ENCODE measurements at regions not wholly inside any gene's neighbourhood (a gene's known extent, or its start where the extent isn't known, plus 50 kb on each side); places are given as distances from the start of the nearest gene placed in this dataset.

DNA sequence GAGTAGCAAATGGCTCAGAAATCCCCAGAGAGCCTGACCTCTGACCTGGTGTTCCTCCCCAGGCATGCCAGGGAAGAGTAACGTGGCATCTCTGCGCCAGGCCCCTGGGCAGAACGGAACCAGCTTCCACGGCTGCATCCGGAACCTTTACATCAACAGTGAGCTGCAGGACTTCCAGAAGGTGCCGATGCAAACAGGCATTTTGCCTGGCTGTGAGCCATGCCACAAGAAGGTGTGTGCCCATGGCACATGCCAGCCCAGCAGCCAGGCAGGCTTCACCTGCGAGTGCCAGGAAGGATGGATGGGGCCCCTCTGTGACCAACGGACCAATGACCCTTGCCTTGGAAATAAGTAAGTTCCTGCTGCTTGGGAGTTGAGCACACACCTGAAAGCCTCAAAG lies 83.4 kb upstream of the PACRGL start:
- Histone ChIP-seq H3K9ac (ENCODE audit: low read length) (no peak overlapping the region), H3K9me3 (ENCODE audit: control insufficient read depth, low read depth, low read length) (no peaks in the 10 kb centered on the region), H3K27me3 (ENCODE audit: control insufficient read depth, insufficient read depth, low read length) (no peaks in the 10 kb centered on the region), H3K4me3 (ENCODE audit: low read length) (no peak overlapping the region), H3K36me3 (ENCODE audit: control insufficient read depth, low read depth, low read length) (no peaks in the 10 kb centered on the region), H3K27ac (ENCODE audit: low read length) (no peak overlapping the region), H3K4me1 (ENCODE audit: control insufficient read depth, low read depth, low read length) (peaks cover 16% of the 10 kb centered on the region)

DNA sequence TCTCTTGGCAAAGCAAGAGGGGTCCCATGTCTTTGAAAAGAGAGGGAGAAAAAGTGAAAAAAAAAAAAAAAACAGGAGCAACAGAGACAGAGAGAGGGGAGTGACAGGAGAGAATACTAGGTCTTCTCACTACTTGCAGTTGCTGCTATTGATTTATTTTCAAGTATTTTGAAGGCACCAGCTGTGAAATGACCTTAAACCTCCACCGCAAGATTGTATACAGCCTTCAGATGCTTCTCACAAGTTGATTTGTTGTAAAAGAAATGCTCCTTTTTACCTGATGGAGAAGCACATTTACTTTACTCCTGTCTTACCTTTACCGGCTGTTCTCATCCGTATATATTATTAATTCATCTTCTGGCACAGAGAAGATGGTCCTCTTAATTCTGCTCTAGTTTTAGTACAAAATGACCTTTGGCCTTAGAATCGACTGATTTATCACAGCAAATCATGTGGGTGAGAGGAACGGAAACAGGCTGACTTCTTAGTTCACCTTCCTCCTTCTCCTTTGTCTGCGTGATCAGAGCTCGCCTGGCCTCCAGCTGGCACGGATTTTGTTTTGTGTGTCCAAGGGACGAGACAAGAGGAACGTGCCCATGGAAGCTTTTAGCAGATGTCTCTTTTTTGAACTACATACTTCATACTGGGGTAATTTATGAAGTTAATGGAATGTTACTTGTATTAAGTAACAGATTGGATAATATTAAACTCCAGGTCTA lies 82.4 kb upstream of the PACRGL start:
- peaks cover 16% of the 10 kb centered on the region for H3K4me1 ChIP-seq (ENCODE audit: control insufficient read depth, low read depth, low read length)
- H3K9ac ChIP-seq (ENCODE audit: low read length) = no peak overlapping the region
- H3K36me3 ChIP-seq (ENCODE audit: control insufficient read depth, low read depth, low read length) = no peaks in the 10 kb centered on the region
- no peak overlapping the region for H3K4me3 ChIP-seq (ENCODE audit: low read length)
- H3K27ac ChIP-seq (ENCODE audit: low read length) = no peak overlapping the region
- no peaks in the 10 kb centered on the region for H3K9me3 ChIP-seq (ENCODE audit: control insufficient read depth, low read depth, low read length)
- H3K27me3 ChIP-seq (ENCODE audit: control insufficient read depth, insufficient read depth, low read length) = no peaks in the 10 kb centered on the region

DNA sequence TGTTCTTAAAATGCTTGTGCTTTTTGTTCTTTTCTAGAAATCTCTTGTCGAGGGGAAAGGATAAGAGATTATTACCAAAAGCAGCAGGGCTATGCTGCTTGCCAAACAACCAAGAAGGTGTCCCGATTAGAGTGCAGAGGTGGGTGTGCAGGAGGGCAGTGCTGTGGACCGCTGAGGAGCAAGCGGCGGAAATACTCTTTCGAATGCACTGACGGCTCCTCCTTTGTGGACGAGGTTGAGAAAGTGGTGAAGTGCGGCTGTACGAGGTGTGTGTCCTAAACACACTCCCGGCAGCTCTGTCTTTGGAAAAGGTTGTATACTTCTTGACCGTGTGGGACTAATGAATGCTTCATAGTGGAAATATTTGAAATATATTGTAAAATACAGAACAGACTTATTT lies 81.5 kb upstream of the PACRGL start:
- Histone ChIP-seq H3K27ac (ENCODE audit: low read length) (no peak overlapping the region), H3K4me3 (ENCODE audit: low read length) (no peak overlapping the region), H3K4me1 (ENCODE audit: control insufficient read depth, low read depth, low read length) (peaks cover 16% of the 10 kb centered on the region), H3K9ac (ENCODE audit: low read length) (no peak overlapping the region), H3K36me3 (ENCODE audit: control insufficient read depth, low read depth, low read length) (no peaks in the 10 kb centered on the region), H3K9me3 (ENCODE audit: control insufficient read depth, low read depth, low read length) (no peaks in the 10 kb centered on the region), H3K27me3 (ENCODE audit: control insufficient read depth, insufficient read depth, low read length) (no peaks in the 10 kb centered on the region)

DNA sequence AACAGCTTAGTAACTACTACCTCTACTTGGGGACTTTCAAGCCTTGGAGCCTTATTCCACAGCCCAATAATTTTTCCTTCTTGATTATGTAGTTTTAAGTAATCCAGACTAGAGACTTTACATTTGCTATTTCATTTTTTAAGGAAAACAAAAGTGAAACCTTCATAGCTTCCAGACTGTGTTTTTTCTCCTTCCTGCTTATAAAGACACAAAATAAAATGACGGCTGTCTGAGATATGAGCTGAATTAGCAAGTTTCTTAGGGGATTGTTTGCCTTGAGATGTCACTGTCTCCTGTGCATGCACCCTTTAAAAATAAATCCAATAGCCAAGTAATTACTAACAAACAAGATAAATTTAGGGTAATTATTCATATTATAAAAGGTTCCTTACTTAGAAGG lies 78.8 kb upstream of the PACRGL start:
- no peaks in the 10 kb centered on the region for H3K36me3 ChIP-seq (ENCODE audit: control insufficient read depth, low read depth, low read length)
- H3K4me3 ChIP-seq (ENCODE audit: low read length) = no peak overlapping the region
- peaks cover 16% of the 10 kb centered on the region for H3K4me1 ChIP-seq (ENCODE audit: control insufficient read depth, low read depth, low read length)
- no peak overlapping the region for H3K27ac ChIP-seq (ENCODE audit: low read length)
- H3K9ac ChIP-seq (ENCODE audit: low read length) = no peak overlapping the region
- H3K9me3 ChIP-seq (ENCODE audit: control insufficient read depth, low read depth, low read length) = no peaks in the 10 kb centered on the region
- H3K27me3 ChIP-seq (ENCODE audit: control insufficient read depth, insufficient read depth, low read length) = no peaks in the 10 kb centered on the region

DNA sequence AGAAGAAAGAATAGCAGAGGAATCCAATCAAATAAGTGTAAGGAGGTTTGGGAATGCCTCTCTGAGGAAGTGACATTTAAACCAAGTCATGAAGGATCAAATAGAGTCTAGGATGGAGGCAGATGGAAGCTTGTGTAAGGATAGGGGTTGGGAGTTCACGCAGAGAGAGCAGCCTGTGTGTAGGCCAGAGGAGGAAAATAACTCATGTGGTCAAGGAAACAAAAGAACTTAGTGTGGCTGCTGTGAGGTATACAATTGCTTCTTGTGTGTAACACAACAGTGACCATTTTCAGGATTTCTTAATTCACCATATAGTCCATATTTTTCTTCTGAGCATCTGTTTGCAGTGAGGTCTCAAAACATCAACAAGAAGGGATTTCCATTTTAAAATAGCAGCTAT lies 77.6 kb upstream of the PACRGL start:
- peaks cover 16% of the 10 kb centered on the region for H3K4me1 ChIP-seq (ENCODE audit: control insufficient read depth, low read depth, low read length)
- H3K4me3 ChIP-seq (ENCODE audit: low read length) = no peak overlapping the region
- no peaks in the 10 kb centered on the region for H3K9me3 ChIP-seq (ENCODE audit: control insufficient read depth, low read depth, low read length)
- no peak overlapping the region for H3K9ac ChIP-seq (ENCODE audit: low read length)
- no peaks in the 10 kb centered on the region for H3K27me3 ChIP-seq (ENCODE audit: control insufficient read depth, insufficient read depth, low read length)
- H3K36me3 ChIP-seq (ENCODE audit: control insufficient read depth, low read depth, low read length) = no peaks in the 10 kb centered on the region
- no peak overlapping the region for H3K27ac ChIP-seq (ENCODE audit: low read length)

DNA sequence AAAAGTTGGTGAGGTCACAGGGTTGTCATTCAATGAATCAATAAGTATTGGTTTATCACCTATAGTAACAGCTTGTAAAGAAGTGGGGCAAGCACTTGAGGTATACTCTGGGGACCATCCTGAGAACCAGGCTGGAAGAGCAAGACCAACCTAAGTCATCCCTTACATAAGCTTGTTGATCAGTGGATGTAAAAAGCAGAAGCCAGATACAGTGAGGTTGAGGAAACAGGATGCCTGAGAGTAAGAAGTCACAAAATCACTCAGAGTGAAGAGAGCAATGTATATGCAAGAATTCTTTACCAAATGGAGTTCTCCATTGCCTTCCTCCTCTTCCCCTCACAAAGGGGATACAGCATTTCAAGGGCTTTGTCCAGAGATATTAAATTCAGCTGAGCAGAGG lies 76.3 kb upstream of the PACRGL start:
- Histone ChIP-seq H3K36me3 (ENCODE audit: control insufficient read depth, low read depth, low read length) (no peaks in the 10 kb centered on the region), H3K9ac (ENCODE audit: low read length) (no peak overlapping the region), H3K27me3 (ENCODE audit: control insufficient read depth, insufficient read depth, low read length) (no peaks in the 10 kb centered on the region), H3K4me3 (ENCODE audit: low read length) (no peak overlapping the region), H3K27ac (ENCODE audit: low read length) (no peak overlapping the region), H3K4me1 (ENCODE audit: control insufficient read depth, low read depth, low read length) (peaks cover 7% of the 10 kb centered on the region), H3K9me3 (ENCODE audit: control insufficient read depth, low read depth, low read length) (no peaks in the 10 kb centered on the region)

DNA sequence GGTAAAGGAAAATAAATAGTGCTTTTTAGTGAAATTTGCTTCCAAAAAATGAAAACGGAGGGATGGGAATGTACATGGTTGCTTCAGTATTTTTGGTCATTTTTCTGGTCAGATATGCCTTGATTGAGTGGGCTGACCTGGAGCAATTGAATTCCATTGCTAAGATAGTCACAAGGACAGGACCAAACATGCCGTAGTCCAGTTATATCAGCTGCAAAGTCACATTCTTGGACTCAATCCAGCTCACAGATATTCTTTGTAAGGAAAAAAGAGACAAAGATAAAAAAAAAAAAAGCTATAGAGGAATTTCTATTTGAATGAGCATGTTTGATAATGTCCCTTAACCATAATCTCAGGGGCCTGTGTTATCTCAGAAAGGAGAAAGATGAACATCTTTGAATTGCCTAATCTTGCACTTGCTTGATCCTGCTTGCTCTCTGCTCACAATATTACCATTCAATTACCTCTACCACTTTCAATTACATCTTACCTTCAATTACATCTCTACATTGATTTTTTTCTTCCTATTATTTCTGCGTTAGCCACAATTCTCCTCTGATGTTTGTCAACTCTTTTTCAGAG lies 75.4 kb upstream of the PACRGL start:
- Histone ChIP-seq H3K4me1 (ENCODE audit: control insufficient read depth, low read depth, low read length) (peaks cover 7% of the 10 kb centered on the region), H3K27me3 (ENCODE audit: control insufficient read depth, insufficient read depth, low read length) (no peaks in the 10 kb centered on the region), H3K9ac (ENCODE audit: low read length) (no peak overlapping the region), H3K9me3 (ENCODE audit: control insufficient read depth, low read depth, low read length) (no peaks in the 10 kb centered on the region), H3K36me3 (ENCODE audit: control insufficient read depth, low read depth, low read length) (no peaks in the 10 kb centered on the region), H3K4me3 (ENCODE audit: low read length) (no peak overlapping the region), H3K27ac (ENCODE audit: low read length) (no peak overlapping the region)

DNA sequence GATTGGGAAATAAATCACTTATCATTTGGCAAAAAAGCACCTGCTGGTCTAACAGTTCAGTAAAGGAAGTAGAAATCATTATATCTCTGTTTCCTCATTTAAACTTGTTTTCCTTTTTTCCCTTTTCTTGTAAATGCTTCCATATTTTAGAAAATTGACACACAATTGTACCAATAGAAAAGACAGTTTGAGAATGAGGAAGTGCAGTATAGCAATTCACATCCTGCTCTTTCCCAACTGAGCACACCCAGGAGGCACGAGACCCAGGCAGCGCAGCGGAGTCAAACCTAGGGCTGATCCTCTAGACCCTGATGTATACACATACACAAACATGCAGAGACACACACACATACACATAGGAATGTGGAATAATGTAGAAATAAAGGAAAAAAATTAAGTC lies 74.8 kb upstream of the PACRGL start:
- Histone ChIP-seq H3K36me3 (ENCODE audit: control insufficient read depth, low read depth, low read length) (no peaks in the 10 kb centered on the region), H3K27ac (ENCODE audit: low read length) (no peak overlapping the region), H3K4me1 (ENCODE audit: control insufficient read depth, low read depth, low read length) (peaks cover 4% of the 10 kb centered on the region), H3K4me3 (ENCODE audit: low read length) (no peak overlapping the region), H3K9me3 (ENCODE audit: control insufficient read depth, low read depth, low read length) (no peaks in the 10 kb centered on the region), H3K9ac (ENCODE audit: low read length) (no peak overlapping the region), H3K27me3 (ENCODE audit: control insufficient read depth, insufficient read depth, low read length) (no peaks in the 10 kb centered on the region)

DNA sequence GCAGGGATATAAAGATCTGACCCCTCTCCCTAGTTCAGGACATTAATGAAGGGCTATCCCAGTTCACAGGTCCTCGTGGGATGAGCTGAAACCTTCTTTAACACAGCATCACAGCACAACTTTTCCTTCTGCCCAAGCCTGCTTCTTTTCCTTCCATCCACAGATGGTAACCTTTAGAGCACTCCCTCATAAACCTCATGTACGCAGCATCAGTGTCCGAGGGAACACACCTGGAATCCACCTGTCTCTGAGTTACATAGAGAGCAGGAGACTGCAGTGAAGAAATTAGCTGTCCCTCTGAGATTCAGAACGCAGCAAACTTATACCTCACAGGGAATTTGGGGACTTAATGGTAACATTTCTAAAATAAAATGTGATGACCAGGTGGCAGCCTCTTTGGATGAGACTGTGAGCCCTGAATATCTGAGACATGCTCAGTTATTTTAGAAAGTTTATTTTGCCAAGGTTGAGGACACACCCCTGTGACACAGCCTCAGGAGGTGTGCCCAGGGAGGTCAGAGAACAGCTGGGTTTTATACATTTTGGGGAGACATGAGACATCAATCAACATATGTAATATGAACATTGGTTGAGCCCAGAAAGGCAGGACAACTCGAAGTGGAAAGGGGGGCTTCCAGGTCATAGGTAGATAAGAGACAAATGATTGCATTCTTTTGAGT lies 73.8 kb upstream of the PACRGL start:
- no peaks in the 10 kb centered on the region for H3K9me3 ChIP-seq (ENCODE audit: control insufficient read depth, low read depth, low read length)
- no peak overlapping the region for H3K9ac ChIP-seq (ENCODE audit: low read length)
- H3K36me3 ChIP-seq (ENCODE audit: control insufficient read depth, low read depth, low read length) = no peaks in the 10 kb centered on the region
- H3K4me3 ChIP-seq (ENCODE audit: low read length) = no peak overlapping the region
- no peak overlapping the region for H3K27ac ChIP-seq (ENCODE audit: low read length)
- H3K27me3 ChIP-seq (ENCODE audit: control insufficient read depth, insufficient read depth, low read length) = no peaks in the 10 kb centered on the region
- peaks cover 4% of the 10 kb centered on the region for H3K4me1 ChIP-seq (ENCODE audit: control insufficient read depth, low read depth, low read length)

DNA sequence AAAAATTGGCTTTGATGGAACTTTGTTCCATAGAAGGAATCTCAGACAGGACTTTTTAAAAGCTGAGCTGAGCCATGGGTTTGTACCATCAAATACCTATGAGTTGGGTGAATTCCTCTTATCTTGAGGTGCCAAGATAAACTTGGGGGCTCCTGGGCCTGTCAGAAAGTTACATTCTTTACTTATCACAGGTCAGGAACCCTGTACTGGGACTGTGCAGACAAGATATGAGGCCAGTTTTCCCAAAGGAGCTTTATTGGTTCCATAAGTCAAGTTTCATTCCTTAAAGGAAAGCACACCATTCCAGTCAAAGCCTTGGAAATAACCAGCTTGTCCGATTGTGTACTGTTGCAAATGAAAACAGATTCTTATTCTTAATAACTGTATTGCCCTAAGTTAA lies 72.4 kb upstream of the PACRGL start:
- no peaks in the 10 kb centered on the region for H3K27me3 ChIP-seq (ENCODE audit: control insufficient read depth, insufficient read depth, low read length)
- no peaks in the 10 kb centered on the region for H3K9me3 ChIP-seq (ENCODE audit: control insufficient read depth, low read depth, low read length)
- H3K27ac ChIP-seq (ENCODE audit: low read length) = no peak overlapping the region
- H3K36me3 ChIP-seq (ENCODE audit: control insufficient read depth, low read depth, low read length) = no peaks in the 10 kb centered on the region
- H3K4me1 ChIP-seq (ENCODE audit: control insufficient read depth, low read depth, low read length) = peaks cover 4% of the 10 kb centered on the region
- no peak overlapping the region for H3K9ac ChIP-seq (ENCODE audit: low read length)
- no peak overlapping the region for H3K4me3 ChIP-seq (ENCODE audit: low read length)

DNA sequence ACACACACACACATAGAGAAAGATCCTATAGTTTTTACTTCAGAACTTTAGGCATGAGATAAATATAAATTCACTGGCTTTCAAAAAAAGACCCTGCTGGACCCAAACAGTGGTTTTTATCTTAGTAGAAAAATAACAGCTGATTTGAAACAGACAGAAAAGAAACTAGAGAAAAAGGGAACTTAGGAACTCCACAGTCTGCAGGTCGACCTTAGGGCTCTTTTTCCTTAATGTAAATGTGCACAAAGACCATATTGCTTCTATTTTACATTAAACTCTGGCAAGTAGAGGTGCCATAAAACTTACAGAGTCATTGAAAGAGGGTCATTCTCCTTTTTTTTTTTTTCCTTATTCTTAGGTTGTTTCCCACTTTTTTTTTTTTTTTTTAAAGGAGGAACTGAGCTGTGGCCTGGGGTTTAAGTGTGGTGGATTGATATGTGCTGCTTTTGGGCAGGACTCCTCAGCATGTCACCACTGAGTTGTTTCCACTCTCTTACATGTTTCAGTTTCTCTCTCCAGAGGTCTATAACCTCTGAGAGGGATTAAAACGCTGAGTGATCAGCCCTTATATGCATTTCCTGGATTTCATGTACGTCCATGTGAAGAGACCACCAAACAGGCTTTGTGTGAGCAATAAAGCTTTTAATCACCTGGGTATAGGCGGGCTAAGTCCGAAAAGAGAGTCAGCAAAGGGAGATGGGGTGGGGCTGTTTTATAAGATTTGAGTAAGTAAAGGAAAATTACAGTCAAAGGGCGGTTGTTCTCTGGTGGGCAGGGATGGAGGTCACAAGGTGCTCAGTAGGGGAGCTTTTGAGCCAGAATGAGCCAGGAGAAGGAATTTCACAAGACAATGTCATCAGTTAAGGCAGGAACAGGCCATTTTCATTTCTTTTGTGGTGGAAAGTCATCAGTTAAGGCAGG lies 70.8 kb upstream of the PACRGL start:
- Histone ChIP-seq H3K4me1 (ENCODE audit: control insufficient read depth, low read depth, low read length) (peaks cover 4% of the 10 kb centered on the region), H3K9me3 (ENCODE audit: control insufficient read depth, low read depth, low read length) (no peaks in the 10 kb centered on the region), H3K9ac (ENCODE audit: low read length) (no peak overlapping the region), H3K27ac (ENCODE audit: low read length) (no peak overlapping the region), H3K36me3 (ENCODE audit: control insufficient read depth, low read depth, low read length) (no peaks in the 10 kb centered on the region), H3K4me3 (ENCODE audit: low read length) (no peak overlapping the region), H3K27me3 (ENCODE audit: control insufficient read depth, insufficient read depth, low read length) (no peaks in the 10 kb centered on the region)

Measured in iPS-18a (cell line).